AG09319 (cell line): ENCODE measurements at regions not wholly inside any gene's neighbourhood (a gene's known extent, or its start where the extent isn't known, plus 50 kb on each side); places are given as distances from the start of the nearest gene placed in this dataset.

Experiments
- DNase-seq: peaks from one replicate; pipeline ENCODE4 v3.0.0-alpha.2; 2010; ENCODE audit warnings: low read depth; ENCODE audit errors: extremely low read depth
- CTCF ChIP-seq: IDR thresholded peaks from 2 replicates; pipeline ENCODE4 v1.5.1; 2011; ENCODE audit warnings: low read depth, mild to moderate bottlenecking, inconsistent platforms, low read length, moderate library complexity

- DNase-seq: no peak
- TF ChIP-seq CTCF: no peak
Observed at GRCh38 chr9:73344060-73344459, 192.4 kb downstream of the ANXA1 start.

DNA sequence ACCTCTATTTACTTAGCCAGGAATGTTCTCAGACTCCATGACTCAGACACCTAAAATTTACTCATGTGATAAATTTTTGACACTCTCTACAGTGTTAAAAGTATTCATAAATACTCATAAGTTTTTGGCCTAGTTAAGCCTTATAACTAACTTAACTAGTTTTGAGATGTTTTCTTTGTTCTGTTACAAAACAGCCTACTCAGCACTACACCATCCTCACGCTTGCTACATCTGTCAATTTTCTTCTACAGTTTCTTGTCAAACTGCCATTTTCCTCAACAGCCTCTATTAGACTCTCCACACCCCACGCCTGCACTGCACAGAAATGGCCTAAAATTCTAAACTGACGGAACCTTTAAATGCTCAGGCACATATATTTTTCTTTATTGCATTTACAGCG, 195.5 kb downstream of the ANXA1 start:
- no peak for TF ChIP-seq CTCF
- no peak for DNase-seq

DNA sequence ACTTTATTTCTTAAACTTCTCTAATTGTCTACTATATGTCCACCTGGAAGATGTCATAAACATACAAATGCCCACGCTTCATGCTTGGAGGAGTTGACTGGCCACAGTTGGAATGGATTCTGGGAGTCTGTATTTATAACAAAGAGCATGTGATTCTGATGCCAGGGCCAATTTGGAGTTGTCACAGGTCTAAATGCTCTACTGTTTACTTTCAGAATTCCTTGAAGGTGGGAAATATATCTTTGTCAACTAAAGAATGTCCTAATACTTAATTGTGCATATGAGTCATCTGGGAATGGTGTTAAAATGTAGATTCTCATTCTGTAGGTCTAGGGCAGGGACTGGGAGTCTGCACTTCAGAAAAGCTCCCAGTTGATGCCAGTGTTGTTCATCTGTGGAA, 196.1 kb downstream of the ANXA1 start:
- DNase-seq: no peak
- no peak for TF ChIP-seq CTCF

DNA sequence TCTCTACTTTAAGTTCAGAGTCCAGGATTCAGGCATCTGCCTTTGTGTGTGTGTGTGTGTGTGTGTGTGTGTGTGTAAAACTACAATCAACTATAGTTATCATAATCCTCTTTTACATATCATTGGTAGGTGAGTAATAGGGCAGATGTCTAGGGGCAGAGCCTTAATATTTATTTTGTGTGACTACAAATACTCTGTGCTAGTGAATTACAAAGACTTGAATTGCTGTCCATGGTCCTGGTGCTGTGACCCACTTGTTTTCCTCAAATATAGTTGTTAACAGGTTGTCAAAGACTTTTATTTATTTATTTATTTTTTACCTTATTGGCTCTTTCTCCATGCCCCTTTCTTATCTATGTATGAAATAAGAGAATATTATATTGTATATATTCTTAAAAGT, 196.8 kb downstream of the ANXA1 start:
- no peak for TF ChIP-seq CTCF

GRCh38 chr9:73349476-73349875, 197.8 kb downstream of the ANXA1 start:
- DNase-seq: no peak
- no peak for TF ChIP-seq CTCF

More for the DNA sequence above, 196.8 kb downstream of the ANXA1 start:
- no peak for DNase-seq

- DNase-seq: no peak
- no peak for TF ChIP-seq CTCF
Observed at GRCh38 chr9:73357607-73358006, 205.9 kb downstream of the ANXA1 start.

DNA sequence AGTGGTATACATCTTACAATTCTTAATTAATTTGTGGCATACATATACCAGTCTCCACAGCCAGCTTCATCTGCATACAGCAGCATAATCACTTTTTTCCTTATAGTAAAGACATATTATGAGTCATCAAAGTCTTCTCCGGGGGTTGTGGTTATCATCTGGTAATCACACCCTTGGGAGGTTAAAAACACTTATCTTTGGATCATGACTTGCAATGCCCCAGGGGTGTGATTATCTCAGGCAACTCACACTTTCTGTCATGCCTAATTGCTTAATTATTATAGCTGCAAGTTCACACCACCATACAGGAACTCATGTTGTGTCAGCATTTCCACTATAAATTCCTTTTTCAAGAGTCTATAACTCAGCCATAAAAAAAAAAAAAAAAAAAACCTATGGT, 218.4 kb downstream of the ANXA1 start:
- no peak for DNase-seq
- no peak for TF ChIP-seq CTCF
